ENCODE measurements at regions not wholly inside any gene's neighbourhood (a gene's known extent, or its start where the extent isn't known, plus 50 kb on each side); places are given as distances from the start of the nearest gene placed in this dataset.

DNA sequence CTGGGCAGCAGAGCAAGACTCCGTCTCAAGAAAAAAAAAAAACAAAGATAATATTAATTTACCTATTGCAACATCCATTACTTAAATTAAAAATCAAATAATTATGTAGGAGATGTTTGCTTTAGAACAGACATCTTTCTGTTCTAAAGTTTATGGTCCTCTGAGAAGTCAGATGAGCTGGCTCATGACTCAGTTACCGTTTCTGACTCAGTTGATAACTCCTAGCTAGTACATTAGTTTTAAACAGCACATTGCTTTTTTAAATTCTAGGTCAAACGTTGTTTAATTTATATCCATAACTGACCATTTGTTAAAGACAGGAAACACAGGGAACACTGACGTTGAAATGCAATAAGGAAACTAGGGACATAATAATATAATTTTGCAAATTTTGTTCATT is 162.7 kb downstream of the ETV1 start:
- no peaks in the 10 kb centered on the region for H3K36me3 ChIP-seq (ENCODE audit: control insufficient read depth, insufficient read depth, low read length)
- DNase-seq (ENCODE audit: low read depth) = no peak
- TF ChIP-seq, protein P1, sequence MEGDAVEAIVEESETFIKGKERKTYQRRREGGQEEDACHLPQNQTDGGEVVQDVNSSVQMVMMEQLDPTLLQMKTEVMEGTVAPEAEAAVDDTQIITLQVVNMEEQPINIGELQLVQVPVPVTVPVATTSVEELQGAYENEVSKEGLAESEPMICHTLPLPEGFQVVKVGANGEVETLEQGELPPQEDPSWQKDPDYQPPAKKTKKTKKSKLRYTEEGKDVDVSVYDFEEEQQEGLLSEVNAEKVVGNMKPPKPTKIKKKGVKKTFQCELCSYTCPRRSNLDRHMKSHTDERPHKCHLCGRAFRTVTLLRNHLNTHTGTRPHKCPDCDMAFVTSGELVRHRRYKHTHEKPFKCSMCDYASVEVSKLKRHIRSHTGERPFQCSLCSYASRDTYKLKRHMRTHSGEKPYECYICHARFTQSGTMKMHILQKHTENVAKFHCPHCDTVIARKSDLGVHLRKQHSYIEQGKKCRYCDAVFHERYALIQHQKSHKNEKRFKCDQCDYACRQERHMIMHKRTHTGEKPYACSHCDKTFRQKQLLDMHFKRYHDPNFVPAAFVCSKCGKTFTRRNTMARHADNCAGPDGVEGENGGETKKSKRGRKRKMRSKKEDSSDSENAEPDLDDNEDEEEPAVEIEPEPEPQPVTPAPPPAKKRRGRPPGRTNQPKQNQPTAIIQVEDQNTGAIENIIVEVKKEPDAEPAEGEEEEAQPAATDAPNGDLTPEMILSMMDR (IDR thresholded peaks at IDR 0.05; ENCODE audit: insufficient read depth, low read length, poor library complexity, severe bottlenecking) = no peak

DNA sequence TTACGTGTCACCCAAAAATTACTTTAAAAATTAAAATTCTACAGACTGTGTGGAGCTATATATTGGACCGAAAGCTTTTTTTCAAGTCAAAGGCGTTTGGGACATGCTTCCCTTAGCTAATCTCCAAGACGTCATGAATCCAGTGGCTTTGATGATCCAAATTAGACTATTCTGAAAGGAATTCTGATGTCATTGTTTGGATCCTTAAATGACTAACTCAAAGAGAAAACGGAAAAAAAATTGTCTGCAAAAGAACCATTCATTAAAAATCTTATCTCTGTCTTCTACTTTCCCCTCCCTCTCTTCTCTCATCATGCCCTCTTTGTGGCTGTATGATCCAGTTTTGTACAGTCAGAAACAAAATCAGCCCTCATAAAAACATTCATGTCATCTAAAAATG is 161.8 kb downstream of the ETV1 start:
- TF ChIP-seq, protein P1 (IDR thresholded peaks at IDR 0.05; ENCODE audit: insufficient read depth, low read length, poor library complexity, severe bottlenecking) = no peak

More for the DNA sequence above, 162.7 kb downstream of the ETV1 start:
- Histone ChIP-seq H3K4me3 (ENCODE audit: low read depth, low read length) (no peak overlapping the region), H3K27me3 (ENCODE audit: control insufficient read depth, insufficient read depth, low read length) (no peaks in the 10 kb centered on the region)

DNA sequence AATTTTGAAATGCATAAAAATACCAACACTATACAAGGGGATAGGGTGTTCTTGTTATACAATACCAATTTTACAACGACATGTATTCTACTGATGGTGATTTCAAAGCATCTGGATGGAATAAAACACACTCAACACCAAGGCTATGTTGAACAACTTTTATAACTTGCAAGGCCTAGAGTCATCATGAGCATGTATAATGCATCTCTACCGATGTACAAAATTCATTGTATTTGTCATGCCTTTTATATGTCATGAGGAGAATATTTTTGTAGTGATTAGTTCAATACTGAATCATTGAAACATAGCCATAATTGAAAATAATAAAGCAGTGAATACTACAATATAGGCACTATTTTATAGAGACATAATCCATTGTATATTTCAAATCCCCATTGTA is 160.2 kb downstream of the ETV1 start:
- TF ChIP-seq, protein P1 (IDR thresholded peaks at IDR 0.05; ENCODE audit: insufficient read depth, low read length, poor library complexity, severe bottlenecking) = no peak
- H3K27me3 ChIP-seq (ENCODE audit: control insufficient read depth, insufficient read depth, low read length) = no peaks in the 10 kb centered on the region
- no peaks in the 10 kb centered on the region for H3K36me3 ChIP-seq (ENCODE audit: control insufficient read depth, insufficient read depth, low read length)
- no peak for DNase-seq (ENCODE audit: low read depth)
- no peak overlapping the region for H3K4me3 ChIP-seq (ENCODE audit: low read depth, low read length)

More for the DNA sequence above, 161.8 kb downstream of the ETV1 start:
- no peak overlapping the region for H3K4me3 ChIP-seq (ENCODE audit: low read depth, low read length)
- no peaks in the 10 kb centered on the region for H3K36me3 ChIP-seq (ENCODE audit: control insufficient read depth, insufficient read depth, low read length)
- DNase-seq (ENCODE audit: low read depth) = no peak
- no peaks in the 10 kb centered on the region for H3K27me3 ChIP-seq (ENCODE audit: control insufficient read depth, insufficient read depth, low read length)

DNA sequence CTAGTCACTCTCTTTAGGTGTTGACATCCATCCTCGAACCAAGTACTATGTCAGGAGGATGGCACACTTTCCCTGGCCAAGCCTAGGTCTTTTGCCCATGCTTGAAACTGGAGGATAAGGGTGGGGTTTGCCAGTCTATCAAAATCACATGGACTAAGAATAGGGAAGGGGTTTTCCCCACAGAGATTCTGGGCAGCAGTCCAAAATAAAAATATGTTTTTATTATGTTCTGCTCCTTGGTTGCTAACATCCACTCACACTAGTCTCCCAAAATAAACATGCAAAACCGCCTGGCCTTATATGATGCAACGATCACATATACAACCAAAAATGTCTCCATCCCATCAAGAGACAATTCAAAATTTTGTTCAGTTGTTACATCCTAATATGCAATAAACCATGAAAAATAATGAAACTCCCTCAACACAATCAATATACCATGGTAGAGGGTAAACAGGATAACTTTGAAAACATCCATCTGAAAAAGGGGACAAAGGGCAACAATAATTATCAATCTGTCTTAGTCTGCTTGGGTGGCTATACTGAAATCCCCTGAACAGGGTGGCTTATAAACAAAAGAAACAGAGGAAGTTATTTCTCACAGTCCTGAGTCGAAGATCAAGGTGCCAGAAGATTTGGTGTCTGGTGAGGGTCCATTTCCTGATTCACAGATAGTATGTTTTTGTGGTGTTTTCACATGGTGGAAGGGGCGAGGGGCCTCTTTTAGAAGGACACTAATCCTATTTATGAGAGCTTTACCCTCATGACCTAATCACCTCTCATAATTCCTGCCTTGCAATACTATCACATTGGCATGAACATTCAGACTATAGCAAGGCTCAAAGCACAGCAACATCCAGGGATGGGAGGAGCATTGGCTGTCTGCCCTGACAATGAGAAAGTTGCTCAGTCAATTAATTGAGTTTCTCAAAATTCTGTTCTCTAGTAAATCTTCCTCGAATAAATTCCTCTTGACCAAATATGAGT is 159.3 kb downstream of the ETV1 start:
- Histone ChIP-seq H3K36me3 (ENCODE audit: control insufficient read depth, insufficient read depth, low read length) (no peaks in the 10 kb centered on the region), H3K4me3 (ENCODE audit: low read depth, low read length) (no peak overlapping the region), H3K27me3 (ENCODE audit: control insufficient read depth, insufficient read depth, low read length) (no peaks in the 10 kb centered on the region)
- no peak for DNase-seq (ENCODE audit: low read depth)
- TF ChIP-seq, protein P1 (IDR thresholded peaks at IDR 0.05; ENCODE audit: insufficient read depth, low read length, poor library complexity, severe bottlenecking) = no peak

DNA sequence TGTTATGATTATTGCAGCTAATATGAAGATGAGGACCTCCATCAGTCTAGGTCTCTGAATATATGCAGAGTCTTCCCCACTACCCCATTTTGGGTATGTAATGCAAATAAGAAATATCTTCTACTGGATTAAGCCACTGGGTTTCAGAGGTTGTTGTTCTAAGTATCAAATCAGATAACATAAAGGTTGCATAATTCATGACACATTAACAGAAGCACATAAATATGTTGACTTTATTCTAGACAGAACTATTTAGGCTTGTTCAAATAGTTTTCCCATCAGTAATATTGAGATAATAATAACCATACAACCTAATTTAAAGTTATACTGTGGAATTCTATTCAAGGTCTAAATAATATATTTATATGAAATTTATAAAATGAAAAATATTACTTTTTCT is 157.1 kb downstream of the ETV1 start:
- Histone ChIP-seq H3K4me3 (ENCODE audit: low read depth, low read length) (no peak overlapping the region), H3K27me3 (ENCODE audit: control insufficient read depth, insufficient read depth, low read length) (no peaks in the 10 kb centered on the region), H3K36me3 (ENCODE audit: control insufficient read depth, insufficient read depth, low read length) (no peaks in the 10 kb centered on the region)
- TF ChIP-seq, protein P1 (IDR thresholded peaks at IDR 0.05; ENCODE audit: insufficient read depth, low read length, poor library complexity, severe bottlenecking) = no peak
- DNase-seq (ENCODE audit: low read depth) = no peak
